ENCODE measurements at regions not wholly inside any gene's neighbourhood (a gene's known extent, or its start where the extent isn't known, plus 50 kb on each side); places are given as distances from the start of the nearest gene placed in this dataset.
A peak's percentile ranks its signal among the peaks of the same experiment; 100 is the strongest.
"Not testable (repeated sequence)": the region's sequence is repeated elsewhere in the genome, so short reads cannot be mapped to it uniquely, and the experiment has no call there.

GRCh38 chr4:117927823-117928222 is 106.5 kb upstream of the NDST3 start:
- DNase-seq (ENCODE audit: low read depth), result not testable (repeated sequence)

- no peak for DNase-seq (ENCODE audit: low read depth)
Measured at GRCh38 chr4:117941611-117942010, 92.7 kb upstream of the NDST3 start.

GRCh38 chr4:117949621-117950020 is 84.7 kb upstream of the NDST3 start:
- no peak for DNase-seq (ENCODE audit: low read depth)

GRCh38 chr4:117957571-117957970 is 76.7 kb upstream of the NDST3 start:
- no peak for DNase-seq (ENCODE audit: low read depth)

- no peak for DNase-seq (ENCODE audit: low read depth)
Measured at GRCh38 chr4:117965622-117966021, 68.7 kb upstream of the NDST3 start.

GRCh38 chr4:117968606-117969005 is 65.7 kb upstream of the NDST3 start:
- no peak for DNase-seq (ENCODE audit: low read depth)

GRCh38 chr4:117971403-117971802 is 62.9 kb upstream of the NDST3 start:
- DNase-seq (ENCODE audit: low read depth), result peak; percentile 69

GRCh38 chr4:117983541-117984365 is 50.5 kb upstream of the NDST3 start:
- DNase-seq (ENCODE audit: low read depth), result peak; percentile 39

GRCh38 chr4:117984366-117984680 is 50.0 kb upstream of the NDST3 start:
- peak; percentile 4 for DNase-seq (ENCODE audit: low read depth)

Data from EH (cell line).